ENCODE measurements at regions not wholly inside any gene's neighbourhood (a gene's known extent, or its start where the extent isn't known, plus 50 kb on each side); places are given as distances from the start of the nearest gene placed in this dataset.

- no peak for TF ChIP-seq CTCF (IDR thresholded peaks at IDR 0.05; ENCODE audit: borderline replicate concordance, extremely low read depth, low read length, poor library complexity, severe bottlenecking)
- no peak for TF ChIP-seq EZH2 (IDR thresholded peaks at IDR 0.05; ENCODE audit: borderline replicate concordance, low read depth, low read length, severe bottlenecking)
Observed at GRCh38 chr4:126470862-126471261, 1156.1 kb downstream of the FAT4 start.
